ENCODE measurements at regions not wholly inside any gene's neighbourhood (a gene's known extent, or its start where the extent isn't known, plus 50 kb on each side); places are given as distances from the start of the nearest gene placed in this dataset.

DNA sequence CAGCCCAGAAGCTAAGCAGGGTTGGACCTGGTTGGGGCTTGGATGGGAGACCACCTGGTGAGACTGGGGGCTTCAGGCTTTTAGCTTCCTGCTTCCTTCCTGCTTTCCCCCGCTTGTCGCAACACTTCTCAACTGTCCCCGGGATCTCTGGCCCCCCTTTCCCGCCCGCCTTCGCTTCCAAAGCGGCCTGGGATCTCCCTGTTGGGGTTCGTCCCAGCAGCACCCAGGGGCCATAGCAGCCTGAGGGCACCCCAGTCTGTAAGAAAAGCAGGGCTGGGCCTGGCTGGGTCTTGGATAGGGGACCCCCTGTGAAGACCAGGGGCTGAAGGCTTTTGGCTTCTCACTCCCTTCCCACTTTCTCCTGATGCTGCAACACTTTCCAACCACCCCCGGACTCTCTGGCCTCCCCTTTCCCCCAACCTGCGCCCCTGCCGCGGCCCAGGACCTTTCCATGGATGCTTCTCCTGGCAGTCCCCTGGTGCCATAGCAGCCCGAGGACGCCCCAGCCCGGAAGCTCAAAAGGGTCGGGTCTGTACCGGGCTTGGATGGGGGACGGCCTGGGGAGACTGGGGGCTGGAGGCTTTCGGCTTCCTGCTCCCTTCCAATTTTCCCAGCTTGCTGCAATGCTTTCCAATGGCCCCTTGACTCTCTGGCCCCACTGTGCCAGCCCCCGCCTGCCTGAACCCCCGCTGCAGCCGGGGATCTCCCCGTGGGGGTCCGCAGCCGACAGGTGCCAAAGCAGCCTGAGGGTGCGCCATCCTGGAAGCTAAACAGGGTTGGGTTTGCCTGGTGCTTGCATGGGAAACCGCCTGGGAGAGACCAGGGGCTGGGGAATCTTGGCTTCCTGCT, 2276.2 kb downstream of the TP53TG3F start:
- H3K27me3 ChIP-seq (replicated peaks; ENCODE audit: insufficient read depth) = no peaks in the 10 kb centered on the region
- H3K4me3 ChIP-seq = no peak overlapping the region
- no peaks in the 10 kb centered on the region for H3K36me3 ChIP-seq
- ATAC-seq (ENCODE audit: insufficient number of reproducible peaks, low FRiP score, low read depth) (no peak), DNase-seq (ENCODE audit: low spot score) (no peak)
- no peaks in the 10 kb centered on the region for H3K9me3 ChIP-seq
- no peak overlapping the region for H3K27ac ChIP-seq
- no peak for TF ChIP-seq CTCF (IDR thresholded peaks at IDR 0.05)
- H3K4me1 ChIP-seq (ENCODE audit: control insufficient read depth in 1 of 2, low read depth in 2 of 2) = no peaks in the 10 kb centered on the region

DNA sequence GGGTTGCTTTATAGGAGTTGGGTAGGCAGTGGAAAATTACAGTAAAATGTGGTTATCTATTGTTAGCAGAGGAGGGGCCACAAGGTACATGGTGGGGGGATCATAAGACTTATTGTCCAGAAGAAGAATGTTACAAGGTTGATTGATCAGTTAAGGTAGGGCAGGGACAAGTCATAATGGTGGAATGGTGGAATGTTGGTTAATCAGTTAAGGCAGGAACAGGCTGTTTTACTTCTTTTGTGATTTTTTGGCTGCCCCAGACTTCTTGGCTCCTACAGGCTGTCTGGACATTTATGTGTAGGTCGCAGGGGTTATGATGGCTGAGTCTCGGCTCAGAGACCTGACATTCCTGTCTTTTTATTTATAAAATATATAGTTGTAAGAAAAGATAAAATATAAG, 2277.1 kb downstream of the TP53TG3F start:
- no peak for TF ChIP-seq CTCF (IDR thresholded peaks at IDR 0.05)
- Histone ChIP-seq H3K27ac (no peak overlapping the region), H3K36me3 (no peaks in the 10 kb centered on the region), H3K27me3 (replicated peaks; ENCODE audit: insufficient read depth) (no peaks in the 10 kb centered on the region), H3K4me3 (no peak overlapping the region), H3K4me1 (ENCODE audit: control insufficient read depth in 1 of 2, low read depth in 2 of 2) (no peaks in the 10 kb centered on the region), H3K9me3 (no peaks in the 10 kb centered on the region)
- no peak for DNase-seq (ENCODE audit: low spot score)
- ATAC-seq (ENCODE audit: insufficient number of reproducible peaks, low FRiP score, low read depth) = no peak

DNA sequence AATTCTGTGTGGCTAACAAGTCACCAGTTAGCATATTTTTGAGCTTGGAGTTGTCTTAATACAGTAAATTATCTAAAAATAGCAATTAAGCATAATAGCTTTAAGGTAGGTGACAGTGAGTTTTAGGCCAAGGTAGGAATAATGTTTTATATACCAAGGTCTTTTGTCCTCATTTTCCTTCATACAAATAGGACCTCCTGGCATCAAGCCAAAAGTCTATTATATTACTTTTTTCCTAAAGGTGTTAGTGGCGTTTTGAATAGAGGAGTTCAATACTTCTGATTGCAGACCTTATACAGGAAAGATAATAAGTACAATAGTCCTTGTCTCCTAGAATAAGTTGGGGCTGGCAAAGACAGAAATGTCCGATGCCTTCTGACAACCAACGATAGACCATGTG, 2277.7 kb downstream of the TP53TG3F start:
- no peak for DNase-seq (ENCODE audit: low spot score)
- no peaks in the 10 kb centered on the region for H3K36me3 ChIP-seq
- H3K27me3 ChIP-seq (replicated peaks; ENCODE audit: insufficient read depth) = no peaks in the 10 kb centered on the region
- ATAC-seq (ENCODE audit: insufficient number of reproducible peaks, low FRiP score, low read depth) = no peak
- no peaks in the 10 kb centered on the region for H3K9me3 ChIP-seq
- no peak overlapping the region for H3K4me3 ChIP-seq
- TF ChIP-seq CTCF (IDR thresholded peaks at IDR 0.05) = no peak
- H3K4me1 ChIP-seq (ENCODE audit: control insufficient read depth in 1 of 2, low read depth in 2 of 2) = no peaks in the 10 kb centered on the region
- H3K27ac ChIP-seq = no peak overlapping the region

- Histone ChIP-seq H3K27me3 (replicated peaks; ENCODE audit: insufficient read depth) (no peaks in the 10 kb centered on the region), H3K36me3 (no peaks in the 10 kb centered on the region), H3K9me3 (no peaks in the 10 kb centered on the region), H3K27ac (no peak overlapping the region), H3K4me1 (ENCODE audit: control insufficient read depth in 1 of 2, low read depth in 2 of 2) (no peaks in the 10 kb centered on the region), H3K4me3 (no peak overlapping the region)
- TF ChIP-seq CTCF (IDR thresholded peaks at IDR 0.05) = no peak
- ATAC-seq (ENCODE audit: insufficient number of reproducible peaks, low FRiP score, low read depth) (no peak), DNase-seq (ENCODE audit: low spot score) (no peak)
These were observed 2282.1 kb downstream of the TP53TG3F start for GRCh38 chr16:35741546-35741945.

DNA sequence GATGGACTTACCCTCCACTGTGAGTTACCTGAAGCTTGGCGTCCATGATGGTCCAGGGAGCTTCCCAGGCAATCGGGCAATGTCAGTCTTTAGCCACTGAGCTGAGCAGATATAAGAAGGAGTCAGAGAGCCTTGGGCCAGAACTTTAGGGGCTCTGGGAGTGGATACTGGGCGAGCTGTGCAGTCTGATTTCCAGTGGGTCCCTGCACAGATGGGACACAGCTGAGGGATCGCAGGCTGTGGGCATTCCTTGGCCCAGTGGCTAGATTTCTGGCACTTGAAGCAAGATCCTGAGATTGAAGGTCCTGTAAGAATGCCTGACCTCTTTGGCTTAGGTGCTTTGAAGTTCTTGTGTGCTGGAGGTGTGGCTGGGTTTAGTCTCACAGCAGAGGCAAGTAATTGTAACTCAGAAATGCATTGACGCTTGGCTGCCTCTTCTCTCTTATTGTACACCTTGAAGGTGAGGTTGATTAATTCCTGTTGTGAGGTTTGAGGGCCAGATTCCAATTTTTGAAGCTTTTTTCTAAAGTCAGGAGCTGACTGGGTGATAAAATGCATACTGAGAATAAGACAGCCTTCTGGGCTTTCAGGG, 2283.8 kb downstream of the TP53TG3F start:
- no peak overlapping the region for H3K4me3 ChIP-seq
- H3K9me3 ChIP-seq = no peaks in the 10 kb centered on the region
- H3K27ac ChIP-seq = no peak overlapping the region
- H3K36me3 ChIP-seq = no peaks in the 10 kb centered on the region
- DNase-seq (ENCODE audit: low spot score) (no peak), ATAC-seq (ENCODE audit: insufficient number of reproducible peaks, low FRiP score, low read depth) (no peak)
- no peaks in the 10 kb centered on the region for H3K27me3 ChIP-seq (replicated peaks; ENCODE audit: insufficient read depth)
- TF ChIP-seq CTCF (IDR thresholded peaks at IDR 0.05) = no peak
- H3K4me1 ChIP-seq (ENCODE audit: control insufficient read depth in 1 of 2, low read depth in 2 of 2) = no peaks in the 10 kb centered on the region

All from thoracic aorta (tissue), 2 donors.